OCI-LY7 (cell line): ENCODE measurements at regions not wholly inside any gene's neighbourhood (a gene's known extent, or its start where the extent isn't known, plus 50 kb on each side); places are given as distances from the start of the nearest gene placed in this dataset.

Experiments
- BruUV-seq: library from RNA; stranded (reverse); fragments of 400-500 nt; replicated peaks from 2 replicates; lab custom pipeline; 2021; lab: Mats Ljungman, UMichigan
- CTCF ChIA-PET: fragments of 300-600 bp; sonication (Branson Sonifier 250); formaldehyde crosslinking; loops from one replicate; lab custom pipeline; 2022; ENCODE audit warnings: antibody characterized with exemption; ENCODE audit not compliant: unreplicated experiment; lab: Charles Lee
- POLR2A ChIA-PET: fragments of 300-600 bp; sonication (Branson Sonifier 250); formaldehyde crosslinking; loops from one replicate; lab custom pipeline; 2022; ENCODE audit warnings: antibody characterized with exemption; lab: Charles Lee
- DNase-seq: peaks from one replicate; pipeline ENCODE4 v3.0.0-alpha.2; 2015; ENCODE audit warnings: low spot score
- H2AFZ ChIP-seq: fragments of 200-600 bp; sonication (generic), shearing (Covaris generic); 2 replicates; pipeline ENCODE4 v1.6.1; 2014; ENCODE audit warnings: mild to moderate bottlenecking, antibody characterized with exemption, low read length, moderate library complexity
- H3K27ac ChIP-seq: fragments of 200-600 bp; sonication (generic); 2 replicates; pipeline ENCODE4 v1.5.1; 2014; ENCODE audit warnings: mixed run types, low read depth, mild to moderate bottlenecking, moderate library complexity, low read length, inconsistent platforms; ENCODE audit not compliant: poor library complexity, severe bottlenecking
- H3K36me3 ChIP-seq: fragments of 200-600 bp; sonication (generic); 2 replicates; pipeline ENCODE4 v1.6.1; 2014; ENCODE audit warnings: mild to moderate bottlenecking, antibody characterized with exemption, low read length, moderate library complexity, mixed read lengths; ENCODE audit not compliant: insufficient read depth
- H3K4me1 ChIP-seq: fragments of 200-600 bp; sonication (generic); 2 replicates; pipeline ENCODE4 v1.5.1; 2014; ENCODE audit warnings: mild to moderate bottlenecking, low read length; ENCODE audit not compliant: insufficient read depth, poor library complexity, severe bottlenecking
- H3K4me2 ChIP-seq: fragments of 200-600 bp; sonication (generic); 2 replicates; pipeline ENCODE4 v1.6.1; 2014; ENCODE audit warnings: mild to moderate bottlenecking, low read length
- H3K4me3 ChIP-seq: fragments of 200-600 bp; sonication (generic); 2 replicates; pipeline ENCODE4 v1.5.1; 2014; ENCODE audit warnings: mild to moderate bottlenecking, low read depth, low read length; ENCODE audit not compliant: poor library complexity, severe bottlenecking
- H3K79me2 ChIP-seq: fragments of 200-600 bp; sonication (generic); 2 replicates; pipeline ENCODE4 v1.6.1; 2016; ENCODE audit warnings: low read depth, mild to moderate bottlenecking, low read length, moderate library complexity, mixed read lengths; ENCODE audit not compliant: insufficient read depth
- H3K9me2 ChIP-seq: fragments of 200-600 bp; sonication (generic); 2 replicates; pipeline ENCODE4 v1.6.1; 2016; ENCODE audit warnings: mild to moderate bottlenecking, low read length, mixed read lengths; ENCODE audit not compliant: insufficient read depth
- H3K9me3 ChIP-seq: fragments of 200-600 bp; sonication (generic); 2 replicates; pipeline ENCODE4 v1.6.1; 2014; ENCODE audit warnings: mild to moderate bottlenecking, mixed run types, low read length, mixed read lengths
- H4K20me1 ChIP-seq: fragments of 200-600 bp; sonication (generic); 2 replicates; pipeline ENCODE4 v1.6.1; 2014; ENCODE audit warnings: mild to moderate bottlenecking, antibody characterized with exemption, low read length, moderate library complexity, mixed read lengths; ENCODE audit not compliant: insufficient read depth
- EZH2phosphoT487 ChIP-seq: fragments of 200-600 bp; sonication (generic); IDR thresholded peaks from 2 replicates; pipeline ENCODE4 v1.6.1; 2018; ENCODE audit warnings: low read depth, borderline replicate concordance, mild to moderate bottlenecking, mixed run types, antibody characterized with exemption, low read length, moderate library complexity, mixed read lengths
- intact Hi-C: fragments of 100-400 bp; cut with micrococcal nuclease; formaldehyde crosslinking; loops from one replicate; pipeline ENCODE4 v1.10.0; 2022; ENCODE audit not compliant: unreplicated experiment
- TF ChIP-seq, protein P1 (sequence below): fragments of 200-600 bp; sonication (generic); conservative IDR thresholded peaks from 2 replicates; pipeline ENCODE4 v1.5.1; 2014; ENCODE audit warnings: mild to moderate bottlenecking, antibody characterized with exemption, low read length, moderate library complexity, mixed read lengths

DNA sequence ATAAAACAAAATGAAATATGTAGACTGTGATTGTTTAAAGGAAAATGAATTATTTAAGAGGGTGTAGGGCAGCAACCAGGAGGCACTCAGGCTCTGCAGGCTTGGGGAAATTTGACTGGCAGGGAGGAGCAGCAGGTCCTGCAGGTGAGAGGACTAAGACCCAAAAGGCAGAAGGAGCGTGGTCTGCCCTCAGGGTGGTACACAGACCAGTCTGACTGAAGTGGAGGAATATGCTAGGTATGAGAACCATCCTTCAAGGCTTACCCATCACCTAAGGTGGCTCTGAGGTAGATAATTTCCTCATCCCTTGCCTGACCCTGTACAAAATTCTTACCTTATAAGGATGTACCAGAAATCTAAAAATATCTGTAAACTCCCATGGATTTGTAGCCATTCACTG lies 261.3 kb upstream of the RASGEF1B start:
- no TSS peak for BruUV-seq
- no peaks in the 10 kb centered on the region for H4K20me1 ChIP-seq
- POLR2A ChIA-PET, result no interaction called here
- H2AFZ ChIP-seq, result no peak overlapping the region
- CTCF ChIA-PET, result no interaction called here
- no peaks in the 10 kb centered on the region for H3K4me1 ChIP-seq
- H3K9me3 ChIP-seq, result no peaks in the 10 kb centered on the region
- no peak overlapping the region for H3K4me2 ChIP-seq
- H3K79me2 ChIP-seq, result no peaks in the 10 kb centered on the region
- no peak for TF ChIP-seq EZH2phosphoT487
- TF ChIP-seq, protein P1, sequence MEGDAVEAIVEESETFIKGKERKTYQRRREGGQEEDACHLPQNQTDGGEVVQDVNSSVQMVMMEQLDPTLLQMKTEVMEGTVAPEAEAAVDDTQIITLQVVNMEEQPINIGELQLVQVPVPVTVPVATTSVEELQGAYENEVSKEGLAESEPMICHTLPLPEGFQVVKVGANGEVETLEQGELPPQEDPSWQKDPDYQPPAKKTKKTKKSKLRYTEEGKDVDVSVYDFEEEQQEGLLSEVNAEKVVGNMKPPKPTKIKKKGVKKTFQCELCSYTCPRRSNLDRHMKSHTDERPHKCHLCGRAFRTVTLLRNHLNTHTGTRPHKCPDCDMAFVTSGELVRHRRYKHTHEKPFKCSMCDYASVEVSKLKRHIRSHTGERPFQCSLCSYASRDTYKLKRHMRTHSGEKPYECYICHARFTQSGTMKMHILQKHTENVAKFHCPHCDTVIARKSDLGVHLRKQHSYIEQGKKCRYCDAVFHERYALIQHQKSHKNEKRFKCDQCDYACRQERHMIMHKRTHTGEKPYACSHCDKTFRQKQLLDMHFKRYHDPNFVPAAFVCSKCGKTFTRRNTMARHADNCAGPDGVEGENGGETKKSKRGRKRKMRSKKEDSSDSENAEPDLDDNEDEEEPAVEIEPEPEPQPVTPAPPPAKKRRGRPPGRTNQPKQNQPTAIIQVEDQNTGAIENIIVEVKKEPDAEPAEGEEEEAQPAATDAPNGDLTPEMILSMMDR, result no peak
- no peaks in the 10 kb centered on the region for H3K9me2 ChIP-seq
- H3K4me3 ChIP-seq, result no peak overlapping the region
- no peaks in the 10 kb centered on the region for H3K36me3 ChIP-seq
- no peak overlapping the region for H3K27ac ChIP-seq
- intact Hi-C loops, result no loop called here
- DNase-seq, result no peak

DNA sequence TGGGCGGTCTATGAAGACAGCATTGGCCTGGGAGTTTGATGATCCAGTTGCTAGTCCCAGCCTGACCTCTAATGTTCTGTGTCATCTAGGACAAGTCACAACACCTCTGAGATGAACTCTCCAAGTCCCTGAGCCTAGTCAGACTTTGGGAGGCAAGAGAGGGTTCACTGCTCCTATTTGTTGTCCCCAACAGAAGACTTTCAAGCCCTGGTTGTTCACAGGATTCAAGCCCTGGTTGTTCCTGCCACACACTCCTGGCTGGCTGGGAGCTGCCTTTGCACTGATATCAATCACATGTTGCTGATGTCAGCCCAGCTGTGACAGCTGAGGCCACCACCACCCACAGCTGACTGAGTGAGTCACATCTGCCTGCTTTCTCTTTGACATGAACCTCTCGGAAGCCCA lies 253.2 kb upstream of the RASGEF1B start:
- Histone ChIP-seq H3K4me3 (no peak overlapping the region), H4K20me1 (no peaks in the 10 kb centered on the region), H3K9me3 (no peaks in the 10 kb centered on the region), H3K4me1 (peaks cover 24% of the 10 kb centered on the region), H3K9me2 (no peaks in the 10 kb centered on the region), H3K36me3 (no peaks in the 10 kb centered on the region), H3K4me2 (peak overlapping the region; percentile 50), H2AFZ (peak overlapping the region; percentile 86; the same call in 1 of the 2 replicates), H3K27ac (no peak overlapping the region), H3K79me2 (no peaks in the 10 kb centered on the region)
- TF ChIP-seq, protein P1, result peak; percentile 62
- TF ChIP-seq EZH2phosphoT487, result no peak
- POLR2A ChIA-PET, result interaction anchor here (0.8 to 1.5 kb wide), 5 partner anchors 9 to 254 kb away, joined by 4 to 6 read pairs (median 5); partner anchors contain the start of gene RASGEF1B
- CTCF ChIA-PET, result interaction anchor here (1.0 to 1.5 kb wide), 2 partner anchors 253 to 255 kb away, joined by 3 to 7 read pairs; partner anchors contain the start of gene RASGEF1B
- BruUV-seq, result no TSS peak
- intact Hi-C loops, result loop anchor here (2.0 to 5.0 kb wide), 2 partner anchors 258 to 318 kb away; no protein-coding TSS in a partner anchor
- DNase-seq, result peak; percentile 55

DNA sequence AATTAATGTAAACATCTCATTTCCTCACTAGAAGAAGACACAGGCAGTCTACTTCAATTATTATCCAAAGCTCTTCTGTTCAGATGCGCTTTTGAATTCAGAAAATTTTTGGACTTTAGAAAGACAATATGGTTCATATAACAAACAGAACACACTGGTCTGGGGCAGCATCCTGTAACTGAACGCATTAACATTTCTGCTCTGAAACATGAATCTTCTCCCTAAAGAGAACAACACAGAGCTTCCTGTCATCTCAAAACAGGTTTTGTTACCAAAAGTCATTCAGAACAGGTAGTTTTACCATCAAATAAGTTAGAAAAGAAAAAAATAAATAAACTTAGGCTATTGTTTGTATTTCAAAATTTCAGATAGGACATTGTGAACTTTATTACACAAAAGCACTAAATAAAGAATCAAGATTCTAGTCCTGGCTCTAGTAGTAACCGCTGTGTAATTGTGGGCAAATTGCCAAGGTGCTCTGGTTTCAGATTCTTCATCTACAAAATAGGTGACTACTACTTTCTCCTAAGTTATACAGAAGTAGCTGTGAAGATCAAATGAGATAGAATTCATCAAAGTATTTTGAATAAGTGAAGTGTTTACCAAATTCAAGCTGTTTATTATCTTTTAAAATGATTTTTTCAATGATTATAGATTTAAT lies 252.3 kb upstream of the RASGEF1B start:
- Histone ChIP-seq H4K20me1 (no peaks in the 10 kb centered on the region), H3K4me1 (peaks cover 24% of the 10 kb centered on the region), H2AFZ (peak overlapping the region; percentile 86), H3K27ac (no peak overlapping the region), H3K79me2 (no peaks in the 10 kb centered on the region), H3K4me3 (no peak overlapping the region), H3K4me2 (peak overlapping the region; percentile 50), H3K36me3 (no peaks in the 10 kb centered on the region), H3K9me3 (no peaks in the 10 kb centered on the region), H3K9me2 (no peaks in the 10 kb centered on the region)
- BruUV-seq, result no TSS peak
- intact Hi-C loops, result loop anchor here (2.0 kb wide), 1 partner anchor 257 kb away; no protein-coding TSS in a partner anchor
- DNase-seq, result peak; percentile 33
- POLR2A ChIA-PET, result interaction anchor here (0.5 to 1.5 kb wide), 8 partner anchors 8 to 254 kb away, joined by 3 to 6 read pairs (median 5); partner anchors contain the start of gene RASGEF1B
- CTCF ChIA-PET, result interaction anchor here (1.0 to 1.5 kb wide), 2 partner anchors 252 to 254 kb away, joined by 3 to 7 read pairs; partner anchors contain the start of gene RASGEF1B
- no peak for TF ChIP-seq EZH2phosphoT487
- TF ChIP-seq, protein P1, result no peak
